Fibroblast of the aortic adventitia (primary cell): ENCODE measurements at regions not wholly inside any gene's neighbourhood (a gene's known extent, or its start where the extent isn't known, plus 50 kb on each side); places are given as distances from the start of the nearest gene placed in this dataset.
A peak's percentile ranks its signal among the peaks of the same experiment; 100 is the strongest.

Experiments
- DNase-seq: peaks from one replicate; pipeline ENCODE4 v3.0.0-alpha.2; 2010; ENCODE audit warnings: low read depth
- H3K4me3 ChIP-seq: 2 replicates; pipeline ENCODE4 v1.5.1; 2011; ENCODE audit warnings: low read depth, mild to moderate bottlenecking, control low read depth, low read length, moderate library complexity
- TF ChIP-seq, protein P1 (sequence below): IDR thresholded peaks from 2 replicates; pipeline ENCODE4 v1.5.1; 2011; ENCODE audit warnings: mild to moderate bottlenecking, low read length, control low read depth, inconsistent platforms; ENCODE audit not compliant: insufficient read depth

DNA sequence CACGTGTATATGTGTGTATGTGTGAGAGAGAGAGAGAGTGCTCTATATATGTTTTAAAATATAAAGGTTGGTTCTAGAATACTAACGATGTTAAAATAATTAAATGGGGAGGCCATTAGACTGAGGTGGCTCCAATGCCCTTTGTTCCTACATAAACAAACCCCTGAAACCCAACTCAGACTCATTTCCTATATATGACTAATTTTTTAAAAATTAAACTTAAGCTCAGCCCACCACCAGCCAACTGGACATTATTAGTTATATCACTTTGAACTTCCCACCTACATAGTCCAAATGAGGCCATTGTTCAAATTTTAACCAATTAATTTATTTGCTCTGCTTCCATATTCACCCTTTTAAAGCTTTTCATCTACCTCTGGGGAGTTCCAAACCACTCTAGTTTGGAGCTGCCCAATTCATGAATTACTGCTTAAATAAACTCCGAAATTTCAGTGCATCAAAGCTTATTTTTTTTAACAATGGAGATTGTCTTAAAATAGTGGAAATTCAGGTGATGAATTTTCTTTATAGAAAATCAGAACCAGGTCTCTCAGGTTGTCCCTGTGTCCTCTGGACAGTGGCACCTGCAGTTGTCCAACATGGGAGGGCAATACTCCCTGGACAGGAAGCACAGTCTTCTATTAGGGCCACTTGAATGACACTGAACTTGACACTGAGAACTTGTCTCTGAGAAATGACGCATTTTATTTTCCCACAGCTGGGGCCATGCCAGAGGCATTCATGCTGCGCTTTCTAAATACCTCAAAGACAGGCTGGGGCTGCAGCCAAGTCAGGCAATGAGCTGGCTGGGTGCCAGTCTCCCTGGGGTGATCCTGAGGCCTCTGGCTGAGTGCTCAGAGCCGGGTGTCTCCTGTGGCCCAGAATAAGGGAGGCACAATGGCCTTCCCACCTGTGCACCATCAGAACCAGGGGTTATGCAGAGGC, 109.5 kb upstream of the TMEM72 start:
- TF ChIP-seq, protein P1, sequence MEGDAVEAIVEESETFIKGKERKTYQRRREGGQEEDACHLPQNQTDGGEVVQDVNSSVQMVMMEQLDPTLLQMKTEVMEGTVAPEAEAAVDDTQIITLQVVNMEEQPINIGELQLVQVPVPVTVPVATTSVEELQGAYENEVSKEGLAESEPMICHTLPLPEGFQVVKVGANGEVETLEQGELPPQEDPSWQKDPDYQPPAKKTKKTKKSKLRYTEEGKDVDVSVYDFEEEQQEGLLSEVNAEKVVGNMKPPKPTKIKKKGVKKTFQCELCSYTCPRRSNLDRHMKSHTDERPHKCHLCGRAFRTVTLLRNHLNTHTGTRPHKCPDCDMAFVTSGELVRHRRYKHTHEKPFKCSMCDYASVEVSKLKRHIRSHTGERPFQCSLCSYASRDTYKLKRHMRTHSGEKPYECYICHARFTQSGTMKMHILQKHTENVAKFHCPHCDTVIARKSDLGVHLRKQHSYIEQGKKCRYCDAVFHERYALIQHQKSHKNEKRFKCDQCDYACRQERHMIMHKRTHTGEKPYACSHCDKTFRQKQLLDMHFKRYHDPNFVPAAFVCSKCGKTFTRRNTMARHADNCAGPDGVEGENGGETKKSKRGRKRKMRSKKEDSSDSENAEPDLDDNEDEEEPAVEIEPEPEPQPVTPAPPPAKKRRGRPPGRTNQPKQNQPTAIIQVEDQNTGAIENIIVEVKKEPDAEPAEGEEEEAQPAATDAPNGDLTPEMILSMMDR, result no peak
- no peak overlapping the region for H3K4me3 ChIP-seq
- peak; percentile 96 for DNase-seq

DNA sequence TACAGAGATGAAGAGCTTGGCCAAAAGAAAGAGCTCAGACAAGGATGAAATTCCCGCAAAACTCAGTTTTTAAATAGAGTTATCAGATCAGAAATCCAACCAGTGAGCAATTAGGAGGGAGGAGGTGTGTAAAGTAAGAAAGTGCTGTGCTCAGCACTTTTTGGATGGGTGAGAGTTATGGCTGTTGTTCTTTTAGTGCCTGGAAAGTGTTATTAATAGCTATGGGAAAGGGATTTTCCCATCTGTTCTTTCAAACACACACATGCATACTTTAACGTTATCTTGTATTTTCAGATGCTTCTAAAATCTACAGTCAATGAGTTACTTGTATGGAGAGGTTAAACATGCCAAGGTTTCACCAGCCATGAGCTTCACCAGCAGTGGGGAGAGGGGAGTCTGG, 107.3 kb upstream of the TMEM72 start:
- H3K4me3 ChIP-seq, result no peak overlapping the region
- DNase-seq, result peak; percentile 21
- TF ChIP-seq, protein P1, result no peak

DNA sequence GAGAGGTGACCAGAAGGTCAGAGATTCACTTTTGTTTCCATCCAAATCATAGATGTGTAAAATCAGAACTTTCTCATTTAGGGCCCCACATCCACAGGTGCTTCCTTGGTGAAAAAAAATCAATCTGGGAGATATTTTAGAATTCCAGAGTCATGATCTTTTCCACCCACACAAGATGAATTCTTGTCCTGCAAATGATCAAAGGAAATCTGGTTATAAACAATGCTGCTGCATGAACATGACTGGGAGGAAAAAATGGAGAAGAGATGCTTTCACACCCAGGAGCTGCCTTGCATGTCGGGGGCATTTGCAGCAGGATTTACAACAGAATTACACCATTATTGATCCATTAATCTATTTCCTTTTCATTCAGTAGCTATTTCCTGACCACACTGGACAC, 106.5 kb upstream of the TMEM72 start:
- TF ChIP-seq, protein P1, result no peak
- DNase-seq, result peak; percentile 23
- no peak overlapping the region for H3K4me3 ChIP-seq

DNA sequence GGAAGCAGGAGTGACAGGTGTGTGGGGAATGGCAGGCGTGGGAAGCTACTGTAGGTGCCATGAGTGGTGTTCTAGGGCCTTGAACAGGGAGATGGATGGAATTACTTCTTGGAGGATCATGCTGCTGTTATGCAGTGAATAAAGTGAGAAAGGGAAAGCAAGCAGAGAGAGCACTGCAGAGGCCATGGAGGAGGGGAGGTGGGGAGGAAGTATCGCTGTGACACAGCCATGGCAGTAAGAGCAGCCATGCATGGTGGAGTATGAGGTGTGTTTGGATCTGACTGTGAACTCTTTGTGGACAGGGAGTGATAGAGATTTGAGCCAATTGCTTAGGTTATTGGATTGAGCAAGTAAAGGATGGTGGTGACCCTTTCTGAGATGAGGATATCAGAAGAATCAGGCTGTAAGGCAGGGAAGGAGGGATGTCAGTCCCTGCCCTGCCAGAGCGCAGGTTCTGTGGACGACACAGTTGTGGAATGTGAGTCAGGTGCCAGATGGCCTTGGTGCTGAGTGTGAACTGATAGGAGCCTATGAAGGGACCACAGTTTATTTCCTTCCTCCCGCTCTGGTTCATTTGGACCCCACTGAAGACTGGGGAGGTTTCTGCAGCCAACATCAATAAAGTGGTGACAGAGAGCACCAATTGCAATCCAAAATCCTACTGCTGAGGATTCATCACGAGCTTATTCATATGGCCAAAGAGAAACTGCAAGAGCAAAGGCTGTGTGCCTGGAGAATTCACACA, 105.5 kb upstream of the TMEM72 start:
- TF ChIP-seq, protein P1, result no peak
- DNase-seq, result peak; percentile 60
- H3K4me3 ChIP-seq, result no peak overlapping the region

DNA sequence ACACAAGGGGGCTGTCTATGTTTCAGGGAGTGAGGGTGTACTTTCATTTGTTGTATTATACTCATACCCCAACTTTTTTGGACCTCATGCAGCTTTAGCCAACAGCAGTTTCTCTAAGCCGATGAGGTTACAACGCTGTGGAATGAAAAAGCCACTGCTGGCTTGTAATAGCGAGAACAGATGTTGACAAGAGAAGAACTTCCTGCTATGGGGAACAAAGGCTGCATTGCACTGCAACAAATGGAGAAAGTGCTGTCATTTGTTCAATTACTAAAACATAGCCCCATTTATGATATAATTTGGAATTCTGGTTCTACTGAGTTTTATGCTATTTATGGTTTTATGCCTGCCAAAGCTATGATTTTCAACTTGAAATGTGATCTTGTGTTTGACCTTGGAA, 104.2 kb upstream of the TMEM72 start:
- TF ChIP-seq, protein P1, result no peak
- DNase-seq, result no peak
- H3K4me3 ChIP-seq, result no peak overlapping the region

DNA sequence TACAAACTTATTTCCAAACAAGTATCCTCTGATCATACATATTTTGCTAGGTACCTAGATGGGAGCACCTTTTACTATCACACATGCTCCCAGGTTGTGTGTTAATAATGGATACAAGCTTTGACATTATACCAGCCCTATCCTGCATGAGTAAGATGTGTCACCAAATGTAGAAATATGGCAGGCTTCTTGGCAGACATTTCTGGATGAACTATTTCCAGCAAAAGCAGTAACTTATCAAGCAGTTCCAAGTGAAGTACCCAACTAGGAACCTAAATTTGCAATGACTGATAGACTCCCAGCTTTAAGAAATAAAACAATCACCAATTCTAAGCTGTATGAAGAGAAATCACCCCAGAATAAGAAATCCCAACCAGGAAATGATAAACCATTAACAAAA, 103.7 kb upstream of the TMEM72 start:
- TF ChIP-seq, protein P1, result no peak
- H3K4me3 ChIP-seq, result no peak overlapping the region
- DNase-seq, result peak; percentile 55
